ENCODE measurements at regions not wholly inside any gene's neighbourhood (a gene's known extent, or its start where the extent isn't known, plus 50 kb on each side); places are given as distances from the start of the nearest gene placed in this dataset.

DNA sequence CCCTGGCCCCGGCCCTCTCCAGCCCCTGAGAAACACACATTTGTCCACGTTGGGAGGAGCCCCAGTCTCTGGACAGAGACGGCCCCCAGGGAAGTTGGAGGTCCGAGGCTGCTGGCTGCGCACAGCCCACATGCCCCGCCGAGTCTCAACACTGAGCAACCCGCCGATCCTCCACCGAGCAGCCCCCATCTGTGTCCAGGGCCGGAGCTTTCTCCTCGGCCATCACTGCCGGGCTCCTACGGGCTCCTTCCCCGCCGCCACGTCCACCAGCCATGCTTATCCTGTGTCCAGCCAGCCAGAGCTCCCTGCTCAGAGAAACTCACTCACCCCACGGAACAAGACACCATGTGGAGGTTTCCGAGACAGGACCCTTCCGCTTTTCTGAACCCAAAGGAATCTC is 103.3 kb downstream of the ENGASE start:
- TF ChIP-seq, protein P1, sequence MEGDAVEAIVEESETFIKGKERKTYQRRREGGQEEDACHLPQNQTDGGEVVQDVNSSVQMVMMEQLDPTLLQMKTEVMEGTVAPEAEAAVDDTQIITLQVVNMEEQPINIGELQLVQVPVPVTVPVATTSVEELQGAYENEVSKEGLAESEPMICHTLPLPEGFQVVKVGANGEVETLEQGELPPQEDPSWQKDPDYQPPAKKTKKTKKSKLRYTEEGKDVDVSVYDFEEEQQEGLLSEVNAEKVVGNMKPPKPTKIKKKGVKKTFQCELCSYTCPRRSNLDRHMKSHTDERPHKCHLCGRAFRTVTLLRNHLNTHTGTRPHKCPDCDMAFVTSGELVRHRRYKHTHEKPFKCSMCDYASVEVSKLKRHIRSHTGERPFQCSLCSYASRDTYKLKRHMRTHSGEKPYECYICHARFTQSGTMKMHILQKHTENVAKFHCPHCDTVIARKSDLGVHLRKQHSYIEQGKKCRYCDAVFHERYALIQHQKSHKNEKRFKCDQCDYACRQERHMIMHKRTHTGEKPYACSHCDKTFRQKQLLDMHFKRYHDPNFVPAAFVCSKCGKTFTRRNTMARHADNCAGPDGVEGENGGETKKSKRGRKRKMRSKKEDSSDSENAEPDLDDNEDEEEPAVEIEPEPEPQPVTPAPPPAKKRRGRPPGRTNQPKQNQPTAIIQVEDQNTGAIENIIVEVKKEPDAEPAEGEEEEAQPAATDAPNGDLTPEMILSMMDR (IDR thresholded peaks at IDR 0.05), result no peak

DNA sequence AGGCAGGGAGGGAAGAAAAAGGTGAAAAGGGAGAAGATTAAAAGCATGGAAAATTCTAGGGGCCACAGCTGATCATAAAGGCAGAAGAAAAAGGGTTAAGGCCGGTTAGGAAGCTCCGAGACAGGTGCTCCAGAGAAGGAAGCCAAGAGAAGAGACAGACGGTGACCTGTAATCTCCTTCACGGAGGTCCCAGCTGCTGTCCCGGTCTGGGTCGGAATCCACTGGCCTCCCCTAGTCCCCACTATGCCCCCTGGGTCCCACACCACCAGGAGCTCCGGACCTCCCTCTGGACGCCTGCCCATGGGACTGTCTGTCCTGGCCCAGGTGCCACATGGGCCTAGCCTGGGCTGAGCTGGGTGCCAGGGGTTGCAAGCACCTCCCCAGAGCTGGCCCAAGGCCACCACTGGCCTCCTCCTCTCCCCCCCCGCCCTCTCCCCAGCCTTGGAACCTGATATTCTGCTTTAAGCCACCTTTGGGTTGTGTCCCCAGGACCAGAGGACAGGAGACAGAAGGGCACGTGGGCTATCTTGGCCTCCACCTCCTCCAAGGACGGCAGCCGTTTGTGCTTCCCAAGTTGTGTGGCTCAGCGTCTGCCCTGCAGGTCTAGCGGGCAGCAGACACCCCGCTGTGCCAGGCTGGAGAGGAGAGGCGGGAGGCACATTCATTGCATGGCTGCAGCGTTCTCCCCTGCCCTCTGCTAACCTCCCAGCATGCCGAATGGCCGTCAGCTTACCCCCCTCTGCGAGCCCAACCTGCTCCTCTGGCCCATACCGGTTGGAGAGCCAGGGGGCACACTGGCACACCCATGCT is 102.4 kb downstream of the ENGASE start:
- TF ChIP-seq, protein P1 (IDR thresholded peaks at IDR 0.05), result no peak

DNA sequence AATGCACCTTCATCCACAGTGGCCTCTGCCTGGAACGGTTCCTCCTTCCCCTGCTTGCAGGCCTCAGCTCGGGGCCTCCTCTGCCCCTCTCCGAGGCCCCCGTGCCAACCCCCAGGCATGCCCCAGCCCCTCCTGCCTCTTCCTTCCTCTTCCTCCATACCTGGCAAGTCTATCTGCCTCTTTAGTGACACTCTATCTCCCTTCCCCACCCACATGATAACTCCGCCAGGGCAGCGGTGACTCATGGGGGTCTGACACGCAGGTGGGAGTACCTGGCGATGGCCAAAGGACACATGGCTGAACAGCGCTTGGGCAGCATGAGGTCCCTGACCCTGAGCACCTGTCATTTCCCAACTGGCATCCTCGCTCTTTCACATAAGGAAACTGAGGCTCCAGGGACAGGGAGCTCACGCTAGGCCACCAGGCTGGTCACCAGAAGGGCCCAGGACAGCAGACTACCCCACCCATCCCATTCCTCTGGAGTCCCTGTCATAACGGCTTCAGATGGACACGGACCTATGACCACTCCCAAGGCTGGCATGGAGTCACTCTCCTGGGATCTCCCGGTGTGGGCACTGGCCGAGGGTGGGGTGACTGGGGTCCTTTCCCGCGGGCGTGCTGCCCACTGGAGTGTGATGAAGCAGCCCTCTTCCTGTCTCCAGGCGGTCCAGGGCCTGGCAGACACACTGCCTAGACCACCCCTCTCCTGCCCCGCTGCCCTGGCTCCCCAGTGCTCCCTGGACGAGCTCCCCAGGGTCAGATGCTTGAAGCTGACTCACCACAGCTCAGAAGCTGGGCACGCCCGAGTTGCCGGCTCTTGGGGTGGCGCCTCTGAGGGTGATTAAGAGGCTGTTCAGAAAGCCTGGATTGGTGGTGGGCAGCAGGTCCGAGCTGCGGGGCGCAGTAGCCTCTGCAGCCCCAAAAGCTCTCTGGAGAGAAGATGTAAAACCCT is 100.6 kb downstream of the ENGASE start:
- TF ChIP-seq, protein P1 (IDR thresholded peaks at IDR 0.05), result no peak

DNA sequence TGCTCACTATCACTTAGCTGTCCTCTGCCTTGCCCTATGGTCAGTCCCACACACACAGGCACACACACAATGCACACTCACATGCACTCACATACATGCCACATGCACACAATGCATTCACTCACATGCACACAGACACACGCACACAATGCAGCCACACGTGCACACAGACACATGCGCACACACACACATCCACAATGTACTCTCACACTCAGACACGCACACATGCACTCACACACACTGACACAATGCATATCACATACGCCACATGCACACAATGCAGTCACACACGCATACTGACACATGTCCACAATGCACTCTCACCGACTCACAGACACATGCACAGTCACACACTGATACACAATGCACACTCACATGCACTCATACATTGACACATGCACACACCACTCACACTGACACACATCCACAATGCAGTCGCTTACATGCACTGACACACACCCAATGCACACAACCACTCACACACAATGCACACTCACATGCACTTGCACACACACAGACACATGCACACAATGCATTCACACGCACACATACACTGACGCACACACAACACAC is 99.7 kb downstream of the ENGASE start:
- TF ChIP-seq, protein P1 (IDR thresholded peaks at IDR 0.05), result no peak

DNA sequence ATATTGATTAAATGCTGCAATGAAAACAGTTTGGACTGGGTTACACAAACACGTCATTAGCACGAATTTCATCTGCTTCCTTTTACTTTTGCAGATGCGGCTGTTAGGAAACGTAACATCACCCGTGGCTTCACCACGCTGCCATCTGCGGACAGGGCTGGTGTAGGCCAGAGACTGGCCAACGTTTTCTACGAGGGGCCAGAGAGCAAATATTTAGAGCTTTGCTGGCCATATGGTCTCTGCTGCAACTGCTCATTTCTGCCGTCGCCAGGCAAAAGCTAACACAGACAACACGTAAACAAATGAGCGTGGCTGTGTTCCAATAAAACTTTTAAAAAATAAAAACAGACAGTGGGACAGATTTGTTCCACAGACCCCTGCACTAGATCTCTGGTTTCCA is 96.6 kb downstream of the ENGASE start:
- TF ChIP-seq, protein P1 (IDR thresholded peaks at IDR 0.05), result no peak

DNA sequence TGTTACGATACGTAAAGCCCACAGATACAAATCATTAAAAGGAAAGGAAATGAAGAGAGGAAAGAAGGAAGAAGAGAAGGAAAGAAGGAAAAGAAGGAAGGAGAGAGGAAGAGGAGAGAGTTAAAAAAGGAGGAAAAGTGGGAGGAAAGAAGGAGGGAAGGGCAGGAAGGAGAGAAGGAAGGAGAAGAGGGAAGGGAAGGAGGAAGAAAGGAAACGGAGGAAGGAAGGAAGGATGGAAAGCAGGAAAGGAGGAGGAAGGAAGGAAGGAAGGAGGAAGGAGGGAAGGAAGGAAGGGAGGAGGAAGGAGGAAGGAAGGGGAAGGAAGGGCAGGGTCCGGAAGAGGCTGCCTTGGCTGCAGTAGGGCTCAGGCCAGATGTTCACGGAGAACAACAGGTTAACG is 95.2 kb downstream of the ENGASE start:
- TF ChIP-seq, protein P1 (IDR thresholded peaks at IDR 0.05), result no peak

DNA sequence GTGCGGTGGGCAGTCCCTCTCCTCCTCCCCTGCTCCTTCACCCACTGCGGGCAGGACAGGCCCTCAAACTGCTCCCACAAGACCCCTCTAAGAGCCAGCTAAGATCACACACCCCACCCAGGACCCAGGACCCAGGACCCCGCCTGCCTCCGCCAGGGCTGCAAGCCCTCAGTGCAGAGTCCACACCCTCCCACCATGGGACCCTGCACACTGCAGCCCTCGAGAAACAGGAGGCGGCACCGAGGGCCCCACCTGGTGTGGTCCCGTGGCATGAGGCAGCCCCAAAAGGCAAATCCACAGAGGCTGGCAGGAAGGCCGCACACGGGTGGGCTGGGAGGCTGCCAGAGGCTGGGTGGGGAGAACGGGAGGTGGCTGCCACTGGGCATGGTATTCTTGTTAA is 94.7 kb downstream of the ENGASE start:
- TF ChIP-seq, protein P1 (IDR thresholded peaks at IDR 0.05), result no peak

Measured in LNCAP (cell line).